BE2C (cell line): ENCODE measurements at regions not wholly inside any gene's neighbourhood (a gene's known extent, or its start where the extent isn't known, plus 50 kb on each side); places are given as distances from the start of the nearest gene placed in this dataset.

Experiments used
- DNase-seq: peaks from one replicate; pipeline ENCODE4 v3.0.0-alpha.2; 2020
- H3K27me3 ChIP-seq: fragments of 250-450 bp; sonication (Bioruptor Pico); 2 replicates; pipeline ENCODE4 v1.5.1; 2020; ENCODE audit warnings: mild to moderate bottlenecking
- H3K36me3 ChIP-seq: fragments of 250-450 bp; sonication (Bioruptor Pico); 2 replicates; pipeline ENCODE4 v1.5.1; 2020; ENCODE audit warnings: mild to moderate bottlenecking
- H3K4me1 ChIP-seq: fragments of 250-450 bp; sonication (Bioruptor Pico); 2 replicates; pipeline ENCODE4 v1.5.1; 2020
- H3K4me3 ChIP-seq: 2 replicates; pipeline ENCODE4 v1.5.1; 2011; ENCODE audit warnings: low read depth, low read length
- H3K9me3 ChIP-seq: fragments of 250-450 bp; sonication (Bioruptor Pico); 2 replicates; pipeline ENCODE4 v1.5.1; 2020
- TF ChIP-seq, protein P1 (sequence below): IDR thresholded peaks from 2 replicates; pipeline ENCODE4 v1.5.1; 2012; ENCODE audit warnings: mild to moderate bottlenecking, low read depth, low read length

DNA sequence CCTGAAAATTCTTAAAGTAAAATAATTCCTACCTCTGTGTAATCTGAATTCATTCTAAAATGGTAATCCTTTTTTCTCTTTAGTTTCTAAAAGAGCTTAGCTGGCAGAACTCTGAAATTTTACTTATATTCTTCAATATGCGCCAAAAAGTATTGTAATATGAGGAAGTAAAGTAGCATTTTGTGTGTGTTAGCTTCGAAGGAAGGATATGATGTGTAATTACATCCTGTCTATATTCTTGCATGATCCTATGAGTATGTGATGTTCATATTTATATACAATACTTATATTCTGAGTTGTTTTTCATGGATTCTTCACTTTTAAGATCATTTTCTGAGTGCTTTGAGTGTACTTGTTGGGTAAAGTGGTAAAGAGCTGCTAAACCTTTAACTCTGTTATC lies 402.9 kb upstream of the PKDCC start:
- TF ChIP-seq, protein P1, sequence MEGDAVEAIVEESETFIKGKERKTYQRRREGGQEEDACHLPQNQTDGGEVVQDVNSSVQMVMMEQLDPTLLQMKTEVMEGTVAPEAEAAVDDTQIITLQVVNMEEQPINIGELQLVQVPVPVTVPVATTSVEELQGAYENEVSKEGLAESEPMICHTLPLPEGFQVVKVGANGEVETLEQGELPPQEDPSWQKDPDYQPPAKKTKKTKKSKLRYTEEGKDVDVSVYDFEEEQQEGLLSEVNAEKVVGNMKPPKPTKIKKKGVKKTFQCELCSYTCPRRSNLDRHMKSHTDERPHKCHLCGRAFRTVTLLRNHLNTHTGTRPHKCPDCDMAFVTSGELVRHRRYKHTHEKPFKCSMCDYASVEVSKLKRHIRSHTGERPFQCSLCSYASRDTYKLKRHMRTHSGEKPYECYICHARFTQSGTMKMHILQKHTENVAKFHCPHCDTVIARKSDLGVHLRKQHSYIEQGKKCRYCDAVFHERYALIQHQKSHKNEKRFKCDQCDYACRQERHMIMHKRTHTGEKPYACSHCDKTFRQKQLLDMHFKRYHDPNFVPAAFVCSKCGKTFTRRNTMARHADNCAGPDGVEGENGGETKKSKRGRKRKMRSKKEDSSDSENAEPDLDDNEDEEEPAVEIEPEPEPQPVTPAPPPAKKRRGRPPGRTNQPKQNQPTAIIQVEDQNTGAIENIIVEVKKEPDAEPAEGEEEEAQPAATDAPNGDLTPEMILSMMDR = no peak
- no peaks in the 10 kb centered on the region for H3K4me1 ChIP-seq
- DNase-seq = no peak
- no peaks in the 10 kb centered on the region for H3K9me3 ChIP-seq
- H3K4me3 ChIP-seq = no peak overlapping the region
- H3K36me3 ChIP-seq = no peaks in the 10 kb centered on the region
- H3K27me3 ChIP-seq = peaks cover 16% of the 10 kb centered on the region

DNA sequence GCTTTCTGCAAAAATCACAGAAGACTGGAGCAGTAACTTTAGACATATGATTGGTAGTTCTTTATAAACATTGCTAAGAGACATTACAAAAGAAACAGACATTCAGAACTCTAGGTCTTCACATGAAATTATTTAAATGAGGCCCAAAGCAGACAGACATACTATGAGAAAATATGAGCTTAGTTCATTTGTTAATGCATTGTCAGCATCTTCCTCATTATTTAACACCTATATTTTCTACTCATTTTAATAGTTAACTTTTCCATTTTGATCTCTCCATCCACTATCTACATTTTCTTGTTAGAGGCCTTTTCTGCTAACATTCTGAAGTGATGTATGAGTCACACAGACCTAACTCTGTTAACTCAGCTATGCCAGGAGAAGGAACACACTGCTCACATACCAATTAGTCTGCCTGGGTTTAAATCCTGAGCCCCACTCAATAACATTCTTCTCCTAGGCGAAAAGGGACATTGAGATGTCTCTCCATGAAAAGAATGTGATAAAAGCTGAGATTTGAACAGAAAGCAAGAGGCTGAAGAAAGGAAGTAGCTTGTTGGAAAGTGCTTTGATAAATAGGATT lies 400.3 kb upstream of the PKDCC start:
- Histone ChIP-seq H3K9me3 (no peaks in the 10 kb centered on the region), H3K36me3 (no peaks in the 10 kb centered on the region), H3K27me3 (peaks cover 19% of the 10 kb centered on the region), H3K4me3 (no peak overlapping the region), H3K4me1 (no peaks in the 10 kb centered on the region)
- DNase-seq = no peak
- TF ChIP-seq, protein P1 = no peak

DNA sequence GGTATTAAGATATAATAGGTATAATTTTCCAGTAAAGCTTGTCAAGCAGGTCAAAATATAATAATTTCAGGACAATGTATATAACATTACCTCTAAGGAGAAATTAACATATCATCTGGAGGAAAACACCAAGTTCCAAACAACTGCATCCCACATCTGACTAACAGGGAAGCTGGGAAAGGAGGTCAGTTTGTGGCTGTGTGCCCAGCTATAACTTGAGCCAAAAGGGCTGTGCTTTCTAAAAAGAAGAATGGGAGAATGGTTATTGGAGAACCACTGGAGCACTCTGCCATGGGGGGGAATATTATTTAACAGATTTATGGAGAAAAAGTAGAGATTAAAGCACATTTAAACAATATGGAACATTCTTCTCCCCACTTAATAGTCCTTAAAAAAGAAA lies 390.6 kb upstream of the PKDCC start:
- DNase-seq = no peak
- TF ChIP-seq, protein P1 = no peak
- Histone ChIP-seq H3K4me3 (no peak overlapping the region), H3K36me3 (no peaks in the 10 kb centered on the region), H3K4me1 (no peaks in the 10 kb centered on the region), H3K9me3 (no peaks in the 10 kb centered on the region), H3K27me3 (no peaks in the 10 kb centered on the region; the same call in 1 of the 2 replicates)

DNA sequence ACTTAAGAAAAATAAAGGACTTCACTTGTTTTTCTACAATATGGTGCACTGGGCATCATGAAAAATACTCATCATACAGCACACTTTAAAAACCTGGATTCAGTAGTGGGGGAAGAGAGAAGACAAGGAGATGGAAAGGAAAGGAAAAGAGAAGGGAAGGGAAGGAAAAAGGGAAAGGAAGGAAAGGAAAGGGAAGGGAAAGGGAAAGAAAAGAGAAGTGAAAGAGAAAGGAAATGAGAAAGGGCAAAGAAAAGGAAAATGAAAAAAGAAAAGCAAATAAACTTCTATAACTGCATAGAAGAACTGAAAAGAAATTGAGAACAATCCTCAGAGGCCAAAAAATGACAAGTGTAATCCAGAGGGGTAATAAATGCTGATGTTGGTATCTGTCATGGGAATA lies 388.1 kb upstream of the PKDCC start:
- no peaks in the 10 kb centered on the region for H3K4me1 ChIP-seq

DNA sequence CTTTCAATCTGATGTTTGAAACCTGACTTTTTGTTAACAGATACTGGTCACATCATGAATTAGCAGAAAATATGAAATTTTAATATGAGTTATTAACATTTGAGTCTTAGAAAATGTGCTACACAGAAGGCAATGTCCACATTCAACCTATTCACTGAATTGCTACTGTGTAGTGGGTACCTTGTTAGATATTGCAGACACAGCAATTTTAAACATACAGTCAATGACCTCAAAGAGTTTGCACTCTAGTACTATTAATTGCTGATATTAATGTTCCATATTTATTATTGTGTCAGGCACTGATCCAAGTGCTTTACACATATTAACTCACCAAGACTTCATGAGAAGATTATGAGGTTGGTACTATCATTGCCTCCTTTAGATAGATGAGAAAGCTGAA lies 385.4 kb upstream of the PKDCC start:
- Histone ChIP-seq H3K4me1 (no peaks in the 10 kb centered on the region), H3K27me3 (peaks cover 11% of the 10 kb centered on the region), H3K9me3 (no peaks in the 10 kb centered on the region), H3K4me3 (no peak overlapping the region), H3K36me3 (no peaks in the 10 kb centered on the region)
- no peak for DNase-seq
- TF ChIP-seq, protein P1 = no peak

More for the DNA sequence above, 388.1 kb upstream of the PKDCC start:
- Histone ChIP-seq H3K4me3 (no peak overlapping the region), H3K36me3 (no peaks in the 10 kb centered on the region), H3K27me3 (peaks cover 11% of the 10 kb centered on the region), H3K9me3 (no peaks in the 10 kb centered on the region)
- DNase-seq = no peak
- TF ChIP-seq, protein P1 = no peak

DNA sequence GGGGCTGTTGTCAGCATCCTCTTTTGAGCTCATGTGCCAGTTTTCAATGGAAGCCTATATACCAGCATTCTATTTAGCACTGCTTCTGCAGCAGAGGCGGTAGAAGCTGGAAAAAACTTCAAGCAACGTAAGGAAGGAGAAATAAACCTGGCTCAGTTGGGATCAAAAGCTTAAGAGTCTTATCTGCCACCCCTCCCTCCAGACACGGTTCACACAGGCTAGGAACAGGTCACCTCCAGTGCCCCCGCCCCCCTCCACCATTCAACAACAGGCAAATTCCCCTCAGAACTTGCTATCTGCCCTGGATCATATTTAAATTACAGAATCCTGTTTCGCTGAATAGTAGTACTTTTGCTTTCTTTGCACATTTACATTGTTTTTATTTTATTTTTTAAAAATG lies 384.8 kb upstream of the PKDCC start:
- H3K4me1 ChIP-seq = no peaks in the 10 kb centered on the region
- TF ChIP-seq, protein P1 = no peak
- no peak for DNase-seq
- H3K36me3 ChIP-seq = no peaks in the 10 kb centered on the region
- H3K27me3 ChIP-seq = peaks cover 11% of the 10 kb centered on the region
- H3K9me3 ChIP-seq = no peaks in the 10 kb centered on the region
- no peak overlapping the region for H3K4me3 ChIP-seq
